ENCODE measurements at regions not wholly inside any gene's neighbourhood (a gene's known extent, or its start where the extent isn't known, plus 50 kb on each side); places are given as distances from the start of the nearest gene placed in this dataset.

DNA sequence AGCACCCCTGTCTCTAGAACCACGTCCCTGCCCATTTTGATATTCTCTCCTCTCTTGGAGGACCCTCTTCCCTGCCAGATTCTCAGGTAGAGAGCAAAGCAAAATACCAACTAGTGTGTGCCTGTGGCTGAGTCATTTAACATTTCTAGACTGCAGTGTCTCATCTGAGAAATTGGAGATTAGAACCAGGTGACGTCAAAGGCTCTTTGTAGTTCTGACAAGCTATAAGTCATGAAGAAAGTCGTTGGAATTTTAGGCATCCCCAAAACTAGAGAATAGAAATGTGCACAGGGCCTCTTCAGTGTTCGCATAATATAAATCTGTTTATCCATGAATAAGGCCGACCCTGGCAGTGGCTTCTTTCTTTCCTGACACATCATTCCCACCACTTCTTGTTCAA, 74.4 kb upstream of the TANC1 start:
- no peak overlapping the region for H4K8ac ChIP-seq (replicated peaks; ENCODE audit: insufficient read length, low read depth, low read length)
- no peak overlapping the region for H2BK5ac ChIP-seq (ENCODE audit: insufficient read length, low read length)
- H3K4me3 Mint-ChIP-seq = no peak overlapping the region
- no peak overlapping the region for H4K5ac ChIP-seq (ENCODE audit: insufficient read length, low read depth, low read length)
- no peak overlapping the region for H3K27ac ChIP-seq (ENCODE audit: insufficient read length, low read depth, low read length)
- no peak overlapping the region for H3K23ac ChIP-seq (ENCODE audit: insufficient read length, low read depth, low read length)
- H3K9me3 ChIP-seq (ENCODE audit: control insufficient read depth, low read depth, low read length) = no peaks in the 10 kb centered on the region
- H3K9me3 Mint-ChIP-seq = no peaks in the 10 kb centered on the region
- no CpG with 5 or more reads among the region's 5 CpGs for WGBS (ENCODE audit: extremely low coverage, insufficient read length, low lambda C conversion rate)
- no peak overlapping the region for H4K91ac ChIP-seq (ENCODE audit: insufficient read length, low read depth, low read length)
- no peak overlapping the region for H3K9ac ChIP-seq (ENCODE audit: extremely low read depth, insufficient read length, low read length)
- H2BK20ac ChIP-seq (ENCODE audit: low read depth, low read length, poor library complexity, severe bottlenecking) = no peak overlapping the region
- no peaks in the 10 kb centered on the region for H3K79me1 ChIP-seq (ENCODE audit: insufficient read depth, low read depth, low read length, poor library complexity, severe bottlenecking)
- no peak overlapping the region for H3K18ac ChIP-seq (ENCODE audit: insufficient read length, low read depth, low read length)
- H2BK12ac ChIP-seq (ENCODE audit: insufficient read length, low read depth, low read length) = no peak overlapping the region
- H3K56ac ChIP-seq (ENCODE audit: insufficient read length, low read depth, low read length) = no peak overlapping the region
- H3T11ph ChIP-seq (ENCODE audit: low read length) = no peak overlapping the region
- no peaks in the 10 kb centered on the region for H3K36me3 Mint-ChIP-seq (ENCODE audit: insufficient read depth in 1 of 3, low read depth in 3 of 3)
- no peak overlapping the region for H3K27ac Mint-ChIP-seq
- no peak overlapping the region for H2AK5ac ChIP-seq (ENCODE audit: insufficient read length, low read length)
- H3K4me1 ChIP-seq (ENCODE audit: insufficient read depth, low read length) = no peaks in the 10 kb centered on the region
- H3K4ac ChIP-seq (ENCODE audit: low read depth, low read length) = no peak overlapping the region
- H3K4me2 ChIP-seq (ENCODE audit: insufficient read depth, insufficient read length, low read length) = no peak overlapping the region
- TF ChIP-seq, protein P1, sequence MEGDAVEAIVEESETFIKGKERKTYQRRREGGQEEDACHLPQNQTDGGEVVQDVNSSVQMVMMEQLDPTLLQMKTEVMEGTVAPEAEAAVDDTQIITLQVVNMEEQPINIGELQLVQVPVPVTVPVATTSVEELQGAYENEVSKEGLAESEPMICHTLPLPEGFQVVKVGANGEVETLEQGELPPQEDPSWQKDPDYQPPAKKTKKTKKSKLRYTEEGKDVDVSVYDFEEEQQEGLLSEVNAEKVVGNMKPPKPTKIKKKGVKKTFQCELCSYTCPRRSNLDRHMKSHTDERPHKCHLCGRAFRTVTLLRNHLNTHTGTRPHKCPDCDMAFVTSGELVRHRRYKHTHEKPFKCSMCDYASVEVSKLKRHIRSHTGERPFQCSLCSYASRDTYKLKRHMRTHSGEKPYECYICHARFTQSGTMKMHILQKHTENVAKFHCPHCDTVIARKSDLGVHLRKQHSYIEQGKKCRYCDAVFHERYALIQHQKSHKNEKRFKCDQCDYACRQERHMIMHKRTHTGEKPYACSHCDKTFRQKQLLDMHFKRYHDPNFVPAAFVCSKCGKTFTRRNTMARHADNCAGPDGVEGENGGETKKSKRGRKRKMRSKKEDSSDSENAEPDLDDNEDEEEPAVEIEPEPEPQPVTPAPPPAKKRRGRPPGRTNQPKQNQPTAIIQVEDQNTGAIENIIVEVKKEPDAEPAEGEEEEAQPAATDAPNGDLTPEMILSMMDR (conservative IDR thresholded peaks at IDR 0.05) = no peak
- H4K20me1 ChIP-seq (ENCODE audit: control insufficient read depth, insufficient read depth, insufficient read length) = no peaks in the 10 kb centered on the region
- peaks cover 2% of the 10 kb centered on the region for H3K27me3 Mint-ChIP-seq (ENCODE audit: low read depth)
- H3K79me2 ChIP-seq (ENCODE audit: insufficient read depth, low read length) = no peaks in the 10 kb centered on the region
- DNase-seq = no peak
- H2BK15ac ChIP-seq (ENCODE audit: low read depth, low read length) = no peak overlapping the region
- H3K27me3 ChIP-seq (ENCODE audit: insufficient read depth, low read length) = no peaks in the 10 kb centered on the region
- no peaks in the 10 kb centered on the region for H3K4me1 Mint-ChIP-seq
- H2AFZ ChIP-seq (ENCODE audit: low read length) = no peak overlapping the region
- H3K14ac ChIP-seq (ENCODE audit: insufficient read depth, low read length) = no peak overlapping the region
- H3K23me2 ChIP-seq (ENCODE audit: insufficient read length, low read depth, low read length, poor library complexity, severe bottlenecking) = no peaks in the 10 kb centered on the region
- H2BK120ac ChIP-seq (ENCODE audit: low read depth, low read length, poor library complexity, severe bottlenecking) = no peak overlapping the region
